Osteocyte (in vitro differentiated cells): ENCODE measurements at regions not wholly inside any gene's neighbourhood (a gene's known extent, or its start where the extent isn't known, plus 50 kb on each side); places are given as distances from the start of the nearest gene placed in this dataset.

Experiments
- DNase-seq: peaks from one replicate; pipeline ENCODE4 v3.0.0; 2021; ENCODE audit warnings: mixed read lengths; ENCODE audit not compliant: unreplicated experiment; ENCODE audit errors: extremely low spot score
- H3K27ac Mint-ChIP-seq: one replicate; pipeline ENCODE4 v1.8.0; 2021; ENCODE audit warnings: mild to moderate bottlenecking, mixed read lengths; ENCODE audit not compliant: unreplicated experiment
- H3K27me3 Mint-ChIP-seq: one replicate; pipeline ENCODE4 v1.8.0; 2021; ENCODE audit warnings: mixed read lengths; ENCODE audit not compliant: unreplicated experiment
- H3K36me3 Mint-ChIP-seq: one replicate; pipeline ENCODE4 v1.8.0; 2021; ENCODE audit warnings: mixed read lengths; ENCODE audit not compliant: unreplicated experiment
- H3K4me1 Mint-ChIP-seq: one replicate; pipeline ENCODE4 v1.8.0; 2021; ENCODE audit warnings: mixed read lengths; ENCODE audit not compliant: unreplicated experiment
- H3K4me3 Mint-ChIP-seq: one replicate; pipeline ENCODE4 v1.8.0; 2021; ENCODE audit warnings: mild to moderate bottlenecking, moderate library complexity, mixed read lengths; ENCODE audit not compliant: unreplicated experiment
- H3K9me3 Mint-ChIP-seq: one replicate; pipeline ENCODE4 v1.8.0; 2021; ENCODE audit warnings: mixed read lengths; ENCODE audit not compliant: unreplicated experiment
- CTCF ChIP-seq: fragments of 200-600 bp; sonication (generic); IDR thresholded peaks from 2 replicates; pipeline ENCODE4 v1.5.0; 2021; ENCODE audit warnings: antibody characterized with exemption, mild to moderate bottlenecking, moderate library complexity

GRCh38 chr11:134513585-134514120, 101.6 kb upstream of the B3GAT1 start:
- Mint-ChIP-seq H3K27me3 (peaks cover 2% of the 10 kb centered on the region), H3K27ac (no peak overlapping the region), H3K36me3 (no peaks in the 10 kb centered on the region), H3K4me3 (no peak overlapping the region), H3K4me1 (no peaks in the 10 kb centered on the region), H3K9me3 (no peaks in the 10 kb centered on the region)
- DNase-seq: no peak
- no peak for TF ChIP-seq CTCF

GRCh38 chr11:134512571-134513538, 100.8 kb upstream of the B3GAT1 start:
- no peaks in the 10 kb centered on the region for H3K9me3 Mint-ChIP-seq
- no peaks in the 10 kb centered on the region for H3K36me3 Mint-ChIP-seq
- H3K4me3 Mint-ChIP-seq: no peak overlapping the region
- no peak for DNase-seq
- no peaks in the 10 kb centered on the region for H3K4me1 Mint-ChIP-seq
- no peak for TF ChIP-seq CTCF
- peaks cover 2% of the 10 kb centered on the region for H3K27me3 Mint-ChIP-seq
- no peak overlapping the region for H3K27ac Mint-ChIP-seq

GRCh38 chr11:134512061-134512460, 100.0 kb upstream of the B3GAT1 start:
- H3K36me3 Mint-ChIP-seq: no peaks in the 10 kb centered on the region
- TF ChIP-seq CTCF: no peak
- no peaks in the 10 kb centered on the region for H3K9me3 Mint-ChIP-seq
- H3K4me3 Mint-ChIP-seq: no peak overlapping the region
- H3K27ac Mint-ChIP-seq: no peak overlapping the region
- peaks cover 2% of the 10 kb centered on the region for H3K27me3 Mint-ChIP-seq
- DNase-seq: no peak
- no peaks in the 10 kb centered on the region for H3K4me1 Mint-ChIP-seq

- H3K27ac Mint-ChIP-seq: no peak overlapping the region
- H3K4me3 Mint-ChIP-seq: no peak overlapping the region
- peaks cover 2% of the 10 kb centered on the region for H3K27me3 Mint-ChIP-seq
- no peak for TF ChIP-seq CTCF
- H3K36me3 Mint-ChIP-seq: no peaks in the 10 kb centered on the region
- no peaks in the 10 kb centered on the region for H3K9me3 Mint-ChIP-seq
- H3K4me1 Mint-ChIP-seq: no peaks in the 10 kb centered on the region
- no peak for DNase-seq
These were observed 99.2 kb upstream of the B3GAT1 start for GRCh38 chr11:134511255-134511654.

GRCh38 chr11:134510233-134511040, 98.4 kb upstream of the B3GAT1 start:
- no peak for TF ChIP-seq CTCF
- Mint-ChIP-seq H3K9me3 (no peaks in the 10 kb centered on the region), H3K27me3 (peaks cover 2% of the 10 kb centered on the region), H3K27ac (no peak overlapping the region), H3K4me1 (no peaks in the 10 kb centered on the region), H3K36me3 (no peaks in the 10 kb centered on the region), H3K4me3 (no peak overlapping the region)
- DNase-seq: no peak
